Transverse colon (tissue), 4 donors: ENCODE measurements at regions not wholly inside any gene's neighbourhood (a gene's known extent, or its start where the extent isn't known, plus 50 kb on each side); places are given as distances from the start of the nearest gene placed in this dataset.

Source experiments
- CTCF ChIP-seq, 5 experiments: fragments of 200-600 bp in 3 of 5; fragments of 450-650 bp in 2 of 5; sonication (generic) in 3 of 5; IDR thresholded peaks; 1 replicate in 2 of 5; 2 replicates in 3 of 5; pipeline ENCODE4 v1.5.1; 2016 to 2017; ENCODE audit warnings: antibody characterized with exemption in 5 of 5, inconsistent platforms in 3 of 5, mild to moderate bottlenecking in 2 of 5, moderate library complexity in 1 of 5
- EP300 ChIP-seq: sonication (generic); formaldehyde crosslinking; IDR thresholded peaks from one replicate; pipeline ENCODE4 v1.6.1; 2017; ENCODE audit warnings: antibody characterized with exemption, low read depth
- POLR2A ChIP-seq: fragments of 450-650 bp; IDR thresholded peaks from one replicate; pipeline ENCODE4 v1.6.1; 2016; ENCODE audit warnings: antibody characterized with exemption, mild to moderate bottlenecking, moderate library complexity
- POLR2AphosphoS5 ChIP-seq, 3 donors: sonication (generic); formaldehyde crosslinking; IDR thresholded peaks; one replicate each; pipeline ENCODE4 v1.6.1; 2016; ENCODE audit warnings: antibody characterized with exemption in 3 of 3

DNA sequence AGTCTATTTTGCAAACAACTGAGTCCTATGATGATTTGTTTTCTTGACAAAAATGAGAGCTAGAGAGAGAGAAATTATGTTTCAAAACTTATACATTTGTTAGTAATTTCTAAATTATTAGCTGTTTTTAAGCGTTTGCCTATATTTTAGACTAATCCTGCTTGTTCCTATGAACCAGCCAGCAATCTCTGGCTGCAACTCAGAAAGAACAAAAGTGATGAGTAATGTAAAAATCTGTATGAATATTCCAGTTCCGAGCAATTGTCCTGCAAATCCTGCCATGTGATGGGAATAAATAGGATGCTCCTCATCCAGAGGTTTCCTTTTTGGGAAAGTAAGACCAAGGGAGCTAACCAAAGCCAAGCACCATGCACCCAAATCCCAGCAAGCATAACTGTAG lies 228.3 kb upstream of the GBE1 start:
- TF ChIP-seq POLR2A (no peak), CTCF (IDR thresholded peaks at IDR 0.05) (no peak), POLR2AphosphoS5 (IDR thresholded peaks at IDR 0.05) (no peak), EP300 (no peak)
